Activated CD8-positive, alpha-beta T cell treated with anti-CD3 and anti-CD28 coated beads for 36 hours (primary cell): ENCODE measurements at regions not wholly inside any gene's neighbourhood (a gene's known extent, or its start where the extent isn't known, plus 50 kb on each side); places are given as distances from the start of the nearest gene placed in this dataset.
"Not testable (repeated sequence)": the region's sequence is repeated elsewhere in the genome, so short reads cannot be mapped to it uniquely, and the experiment has no call there.

Experiments used
- ATAC-seq: fragments of 200-7000 bp; cut with Tn5 transposase; one replicate; pipeline ENCODE4 v1.10.0; 2021; ENCODE audit warnings: mild to moderate bottlenecking, moderate library complexity
- CTCF ChIA-PET: fragments of 350-600 bp; sonication (Branson Sonifier 250); formaldehyde crosslinking; loops from one replicate; lab custom pipeline; 2021; ENCODE audit warnings: antibody characterized with exemption; lab: Charles Lee
- POLR2A ChIA-PET: fragments of 350-600 bp; sonication (Branson Sonifier 250); formaldehyde crosslinking; loops from one replicate; lab custom pipeline; 2021; ENCODE audit warnings: antibody characterized with exemption; lab: Charles Lee
- DNase-seq: peaks from one replicate; pipeline ENCODE4 v3.0.0-alpha.2; 2020
- H3K27ac Mint-ChIP-seq: one replicate; pipeline ENCODE4 v1.8.0; 2021; ENCODE audit warnings: mild to moderate bottlenecking, mixed read lengths
- H3K27me3 Mint-ChIP-seq: one replicate; pipeline ENCODE4 v1.8.0; 2021; ENCODE audit warnings: mixed read lengths
- H3K36me3 Mint-ChIP-seq: one replicate; pipeline ENCODE4 v1.8.0; 2021; ENCODE audit warnings: low read depth, mixed read lengths
- H3K4me1 Mint-ChIP-seq: one replicate; pipeline ENCODE4 v1.8.0; 2021; ENCODE audit warnings: low read depth, mixed read lengths
- H3K4me3 Mint-ChIP-seq: one replicate; pipeline ENCODE4 v1.8.0; 2021; ENCODE audit warnings: mild to moderate bottlenecking, moderate library complexity, mixed read lengths
- H3K9me3 Mint-ChIP-seq: one replicate; pipeline ENCODE4 v1.8.0; 2021; ENCODE audit warnings: mixed read lengths
- intact Hi-C: fragments of 100-400 bp; cut with micrococcal nuclease; formaldehyde crosslinking; loops from one replicate; pipeline ENCODE4 v1.10.0; 2022
- TF ChIP-seq, protein P1 (sequence below): fragments of 200-600 bp; IDR thresholded peaks from one replicate; pipeline ENCODE4 v1.8.0; 2022; ENCODE audit warnings: antibody characterized with exemption, mild to moderate bottlenecking

DNA sequence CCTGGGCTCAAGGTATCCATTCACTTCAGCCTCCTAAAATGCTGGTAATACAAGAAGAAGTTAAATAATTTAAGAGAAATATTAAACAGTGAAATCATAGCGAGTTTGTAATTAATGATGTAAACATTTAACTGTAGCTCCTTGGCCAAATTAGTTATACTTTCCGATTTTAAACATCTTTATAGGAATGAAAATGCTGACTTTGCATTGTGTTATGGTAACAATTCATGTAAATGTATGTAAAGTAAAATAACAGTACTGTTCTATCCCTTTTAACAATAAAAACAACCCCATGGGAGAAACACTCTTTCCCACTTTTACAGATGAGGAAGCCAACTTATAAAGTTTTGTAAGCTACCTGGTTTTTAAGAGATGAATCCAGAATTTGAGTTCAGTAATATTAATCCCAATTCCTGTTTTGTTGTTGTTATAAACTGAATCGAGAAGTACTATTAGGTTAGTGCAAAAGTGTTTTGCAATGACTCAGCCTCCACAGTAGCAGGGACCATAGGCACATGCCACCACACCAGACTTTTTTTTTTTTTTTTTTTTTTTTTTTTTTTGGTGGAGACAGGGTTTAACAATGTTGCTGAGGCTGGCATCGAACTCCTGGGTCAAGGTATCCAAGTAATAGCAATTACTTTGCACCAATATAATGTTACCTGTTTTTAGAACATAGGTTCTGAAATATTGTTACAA is 1360.4 kb downstream of the BRINP3 start:
- Mint-ChIP-seq H3K4me1 (no peaks in the 10 kb centered on the region), H3K27ac (no peak overlapping the region), H3K9me3 (peaks cover 8% of the 10 kb centered on the region), H3K4me3 (no peak overlapping the region), H3K27me3 (no peaks in the 10 kb centered on the region), H3K36me3 (no peaks in the 10 kb centered on the region)
- TF ChIP-seq, protein P1, sequence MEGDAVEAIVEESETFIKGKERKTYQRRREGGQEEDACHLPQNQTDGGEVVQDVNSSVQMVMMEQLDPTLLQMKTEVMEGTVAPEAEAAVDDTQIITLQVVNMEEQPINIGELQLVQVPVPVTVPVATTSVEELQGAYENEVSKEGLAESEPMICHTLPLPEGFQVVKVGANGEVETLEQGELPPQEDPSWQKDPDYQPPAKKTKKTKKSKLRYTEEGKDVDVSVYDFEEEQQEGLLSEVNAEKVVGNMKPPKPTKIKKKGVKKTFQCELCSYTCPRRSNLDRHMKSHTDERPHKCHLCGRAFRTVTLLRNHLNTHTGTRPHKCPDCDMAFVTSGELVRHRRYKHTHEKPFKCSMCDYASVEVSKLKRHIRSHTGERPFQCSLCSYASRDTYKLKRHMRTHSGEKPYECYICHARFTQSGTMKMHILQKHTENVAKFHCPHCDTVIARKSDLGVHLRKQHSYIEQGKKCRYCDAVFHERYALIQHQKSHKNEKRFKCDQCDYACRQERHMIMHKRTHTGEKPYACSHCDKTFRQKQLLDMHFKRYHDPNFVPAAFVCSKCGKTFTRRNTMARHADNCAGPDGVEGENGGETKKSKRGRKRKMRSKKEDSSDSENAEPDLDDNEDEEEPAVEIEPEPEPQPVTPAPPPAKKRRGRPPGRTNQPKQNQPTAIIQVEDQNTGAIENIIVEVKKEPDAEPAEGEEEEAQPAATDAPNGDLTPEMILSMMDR: no peak
- no peak for DNase-seq
- intact Hi-C loops: no loop called here
- POLR2A ChIA-PET: no interaction called here
- CTCF ChIA-PET: no interaction called here
- ATAC-seq: no peak

DNA sequence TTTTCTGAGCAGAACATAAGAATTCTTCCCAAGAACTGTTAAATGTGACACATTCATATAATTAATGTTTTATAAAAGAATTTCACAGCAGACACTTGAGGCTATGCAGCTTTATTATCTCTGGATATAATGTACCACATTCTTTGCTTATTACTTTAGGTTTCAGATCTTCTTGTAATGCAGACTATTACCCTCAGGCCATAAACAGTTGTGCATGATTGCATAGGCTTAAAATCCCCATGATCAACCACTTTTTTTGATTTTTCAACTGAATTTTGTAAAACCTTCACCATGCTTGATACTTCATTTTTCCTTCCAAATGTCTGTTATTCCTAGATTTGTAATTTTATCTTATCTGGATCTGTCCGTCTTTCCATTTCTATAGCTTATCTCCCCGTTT is 1355.7 kb downstream of the BRINP3 start:
- peaks cover 7% of the 10 kb centered on the region for H3K9me3 Mint-ChIP-seq
- intact Hi-C loops: no loop called here
- DNase-seq (no peak), ATAC-seq (no peak)
- TF ChIP-seq, protein P1: no peak
- H3K27ac Mint-ChIP-seq: no peak overlapping the region
- H3K4me3 Mint-ChIP-seq: no peak overlapping the region
- ChIA-PET POLR2A (no interaction called here), CTCF (no interaction called here)
- no peaks in the 10 kb centered on the region for H3K27me3 Mint-ChIP-seq
- H3K36me3 Mint-ChIP-seq: no peaks in the 10 kb centered on the region
- no peaks in the 10 kb centered on the region for H3K4me1 Mint-ChIP-seq

DNA sequence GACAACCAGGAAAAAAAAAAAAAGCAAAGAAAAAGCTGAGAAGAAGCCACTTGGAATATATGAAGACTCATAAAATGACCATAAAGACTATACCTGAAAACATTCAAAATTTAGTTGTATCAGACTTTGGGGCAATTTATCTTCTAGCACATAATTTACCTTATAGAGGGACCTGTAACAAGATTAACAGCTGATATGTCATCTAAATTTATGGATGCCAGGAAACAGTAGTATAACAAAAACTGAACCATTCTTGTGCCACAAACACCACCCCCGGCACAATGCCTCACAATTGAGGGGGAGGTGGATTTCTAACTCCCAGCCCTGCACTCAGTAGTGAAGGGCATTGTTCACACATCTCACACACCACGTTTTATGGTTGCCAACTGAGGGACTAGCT is 1352.0 kb downstream of the BRINP3 start:
- Mint-ChIP-seq H3K4me3 (no peak overlapping the region), H3K27ac (no peak overlapping the region), H3K36me3 (no peaks in the 10 kb centered on the region), H3K9me3 (peaks cover 7% of the 10 kb centered on the region), H3K4me1 (no peaks in the 10 kb centered on the region), H3K27me3 (no peaks in the 10 kb centered on the region)
- POLR2A ChIA-PET: no interaction called here
- TF ChIP-seq, protein P1: no peak
- DNase-seq: no peak
- intact Hi-C loops: no loop called here
- no peak for ATAC-seq
- CTCF ChIA-PET: no interaction called here

DNA sequence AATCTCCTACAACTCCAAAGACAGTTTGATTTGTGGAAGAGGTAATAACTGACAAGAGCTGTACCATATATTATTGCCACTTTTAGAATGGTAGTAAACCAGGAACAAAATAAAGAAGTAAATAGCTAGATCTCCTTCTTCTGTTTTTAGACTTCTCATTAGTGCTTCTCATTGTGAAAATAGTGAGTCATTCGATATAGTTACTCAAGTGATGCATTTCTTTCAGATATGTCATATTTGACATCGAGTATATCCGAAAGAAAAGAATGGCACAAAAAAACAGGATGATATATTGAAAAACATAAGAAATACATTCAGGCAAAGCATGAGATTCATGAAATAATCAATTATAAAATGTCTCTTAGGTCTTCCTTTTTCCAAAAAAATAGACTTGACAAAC is 1346.1 kb downstream of the BRINP3 start:
- Mint-ChIP-seq H3K27ac (no peak overlapping the region), H3K4me3 (no peak overlapping the region), H3K9me3 (peaks cover 10% of the 10 kb centered on the region), H3K27me3 (no peaks in the 10 kb centered on the region), H3K4me1 (no peaks in the 10 kb centered on the region), H3K36me3 (no peaks in the 10 kb centered on the region)
- CTCF ChIA-PET: no interaction called here
- POLR2A ChIA-PET: no interaction called here
- TF ChIP-seq, protein P1: no peak
- ATAC-seq: no peak
- no peak for DNase-seq
- intact Hi-C loops: no loop called here

DNA sequence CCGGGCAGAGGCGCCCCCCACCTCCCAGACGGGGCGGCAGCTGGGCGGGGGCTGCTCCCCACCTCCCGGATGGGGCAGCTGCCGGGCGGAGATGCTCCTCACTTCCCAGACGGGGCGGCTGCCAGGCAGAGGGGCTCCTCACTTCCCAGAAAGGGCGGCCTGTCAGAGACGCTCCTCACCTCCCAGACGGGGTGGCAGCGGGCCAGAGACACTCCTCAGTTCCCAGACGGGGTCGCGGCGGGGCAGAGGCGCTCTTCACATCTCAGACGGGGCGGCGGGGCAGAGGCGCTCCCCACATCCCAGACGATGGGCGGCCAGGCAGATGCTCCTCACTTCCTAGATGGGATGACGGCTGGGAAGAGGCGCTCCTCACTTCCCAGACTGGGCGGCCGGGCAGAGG is 1337.9 kb downstream of the BRINP3 start:
- H3K4me1 Mint-ChIP-seq, H3K9me3 Mint-ChIP-seq, intact Hi-C loops, H3K27me3 Mint-ChIP-seq, H3K4me3 Mint-ChIP-seq, CTCF ChIA-PET, H3K36me3 Mint-ChIP-seq, H3K27ac Mint-ChIP-seq, ATAC-seq, POLR2A ChIA-PET, DNase-seq: not testable (repeated sequence)
